ENCODE measurements at regions not wholly inside any gene's neighbourhood (a gene's known extent, or its start where the extent isn't known, plus 50 kb on each side); places are given as distances from the start of the nearest gene placed in this dataset.

DNA sequence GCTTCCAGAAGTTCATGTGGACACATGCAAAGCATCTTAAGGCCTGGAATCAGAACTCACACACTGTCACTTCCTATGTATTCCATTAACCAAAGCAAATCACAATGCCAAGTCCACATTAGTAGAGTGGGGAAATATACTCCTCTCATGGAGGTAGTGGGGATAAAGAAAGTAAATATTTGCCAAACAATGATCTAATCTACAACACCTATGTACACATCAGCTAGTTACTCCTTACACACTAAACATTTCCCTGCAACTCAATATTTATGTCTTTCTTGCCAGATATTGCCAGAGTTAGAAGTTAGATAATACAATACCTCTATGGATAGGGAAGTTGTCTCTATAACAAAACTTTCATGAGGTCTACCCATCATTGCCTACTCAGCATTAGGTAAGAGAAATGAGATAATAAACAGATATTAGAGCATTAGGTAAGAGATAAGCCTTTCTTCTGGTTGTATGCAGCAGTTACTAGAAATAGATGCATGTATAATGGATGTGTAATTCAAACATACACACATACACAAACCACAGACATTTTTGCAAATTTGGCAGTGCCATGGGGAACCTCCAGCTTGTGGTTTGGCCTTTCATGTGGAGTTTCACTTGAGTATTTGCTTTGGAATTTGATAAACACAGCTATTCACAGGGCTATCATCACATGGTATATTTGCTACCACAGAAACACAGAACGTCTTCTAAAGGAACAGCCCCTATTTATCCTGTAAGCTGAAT is 196.5 kb downstream of the TLE1 start:
- POLR2A ChIA-PET = no interaction called here
- TF ChIP-seq, protein P1, sequence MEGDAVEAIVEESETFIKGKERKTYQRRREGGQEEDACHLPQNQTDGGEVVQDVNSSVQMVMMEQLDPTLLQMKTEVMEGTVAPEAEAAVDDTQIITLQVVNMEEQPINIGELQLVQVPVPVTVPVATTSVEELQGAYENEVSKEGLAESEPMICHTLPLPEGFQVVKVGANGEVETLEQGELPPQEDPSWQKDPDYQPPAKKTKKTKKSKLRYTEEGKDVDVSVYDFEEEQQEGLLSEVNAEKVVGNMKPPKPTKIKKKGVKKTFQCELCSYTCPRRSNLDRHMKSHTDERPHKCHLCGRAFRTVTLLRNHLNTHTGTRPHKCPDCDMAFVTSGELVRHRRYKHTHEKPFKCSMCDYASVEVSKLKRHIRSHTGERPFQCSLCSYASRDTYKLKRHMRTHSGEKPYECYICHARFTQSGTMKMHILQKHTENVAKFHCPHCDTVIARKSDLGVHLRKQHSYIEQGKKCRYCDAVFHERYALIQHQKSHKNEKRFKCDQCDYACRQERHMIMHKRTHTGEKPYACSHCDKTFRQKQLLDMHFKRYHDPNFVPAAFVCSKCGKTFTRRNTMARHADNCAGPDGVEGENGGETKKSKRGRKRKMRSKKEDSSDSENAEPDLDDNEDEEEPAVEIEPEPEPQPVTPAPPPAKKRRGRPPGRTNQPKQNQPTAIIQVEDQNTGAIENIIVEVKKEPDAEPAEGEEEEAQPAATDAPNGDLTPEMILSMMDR (IDR thresholded peaks at IDR 0.05; ENCODE audit: control extremely low read depth, extremely low read depth, low read depth, missing control alignments) = no peak
- CTCF ChIA-PET = interaction anchor here (1.0 kb wide), 1 partner anchor 15 kb away, joined by 3 read pairs; no protein-coding TSS in a partner anchor
- no peak for DNase-seq (ENCODE audit: extremely low spot score)

DNA sequence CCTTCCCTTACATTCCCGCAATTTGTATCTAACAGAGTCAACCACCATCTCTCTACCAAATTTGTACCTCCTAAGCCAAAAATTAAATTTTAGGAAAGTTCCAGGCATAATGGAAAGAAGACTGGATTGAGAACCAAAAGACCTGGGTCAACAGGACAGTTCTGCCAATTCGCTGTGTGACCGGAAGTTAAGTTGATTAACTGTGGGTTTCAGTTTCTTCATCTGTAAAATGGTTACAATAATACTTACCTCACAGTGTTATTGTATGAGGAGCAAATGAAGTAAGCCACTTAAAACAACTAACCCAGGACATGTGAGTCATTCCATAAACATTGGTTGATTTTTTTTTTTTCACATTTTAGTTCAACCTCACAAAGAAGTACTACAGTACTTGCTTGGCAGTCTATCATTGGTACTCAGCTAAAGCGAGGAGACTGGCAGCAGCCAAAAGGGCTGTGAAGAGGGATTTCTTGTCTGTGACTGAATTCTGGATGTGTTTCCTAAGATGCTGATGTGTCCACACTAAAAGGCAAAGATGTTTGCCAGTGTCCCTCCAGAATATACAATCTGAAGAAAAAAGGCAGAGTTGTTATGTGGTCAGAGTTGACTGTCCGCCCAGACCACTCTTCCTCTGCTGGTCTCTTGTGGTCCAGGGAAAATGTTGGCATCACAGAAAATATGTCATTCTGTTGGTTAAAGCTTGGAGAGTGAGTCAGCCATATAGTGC is 198.6 kb downstream of the TLE1 start:
- no peak for DNase-seq (ENCODE audit: extremely low spot score)
- ChIA-PET CTCF (no interaction called here), POLR2A (no interaction called here)
- TF ChIP-seq, protein P1 (IDR thresholded peaks at IDR 0.05; ENCODE audit: control extremely low read depth, extremely low read depth, low read depth, missing control alignments) = no peak

DNA sequence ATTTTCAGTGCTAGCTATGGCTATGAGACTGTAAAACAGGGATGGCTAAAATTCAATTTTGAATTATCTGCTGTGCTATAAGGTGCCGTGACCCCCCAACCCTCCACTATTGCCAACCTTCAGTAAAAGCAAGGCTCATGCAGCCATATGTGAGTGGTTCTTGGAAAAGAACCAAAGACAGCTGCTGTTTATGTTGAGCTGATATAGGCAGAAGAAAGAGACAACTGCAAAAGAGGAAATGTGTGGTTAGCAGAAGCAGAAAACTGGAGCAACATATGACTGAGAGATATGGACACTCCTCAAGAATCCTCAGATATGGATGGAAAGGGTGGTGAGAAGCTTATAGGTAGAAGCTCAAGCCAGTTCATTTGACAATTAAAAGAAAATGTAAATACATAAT is 200.3 kb downstream of the TLE1 start:
- ChIA-PET CTCF (interaction anchor here (1.0 kb wide), 1 partner anchor 13 kb away, joined by 3 read pairs; no protein-coding TSS in a partner anchor), POLR2A (no interaction called here)
- no peak for DNase-seq (ENCODE audit: extremely low spot score)
- TF ChIP-seq, protein P1 (IDR thresholded peaks at IDR 0.05; ENCODE audit: control extremely low read depth, extremely low read depth, low read depth, missing control alignments) = no peak

DNA sequence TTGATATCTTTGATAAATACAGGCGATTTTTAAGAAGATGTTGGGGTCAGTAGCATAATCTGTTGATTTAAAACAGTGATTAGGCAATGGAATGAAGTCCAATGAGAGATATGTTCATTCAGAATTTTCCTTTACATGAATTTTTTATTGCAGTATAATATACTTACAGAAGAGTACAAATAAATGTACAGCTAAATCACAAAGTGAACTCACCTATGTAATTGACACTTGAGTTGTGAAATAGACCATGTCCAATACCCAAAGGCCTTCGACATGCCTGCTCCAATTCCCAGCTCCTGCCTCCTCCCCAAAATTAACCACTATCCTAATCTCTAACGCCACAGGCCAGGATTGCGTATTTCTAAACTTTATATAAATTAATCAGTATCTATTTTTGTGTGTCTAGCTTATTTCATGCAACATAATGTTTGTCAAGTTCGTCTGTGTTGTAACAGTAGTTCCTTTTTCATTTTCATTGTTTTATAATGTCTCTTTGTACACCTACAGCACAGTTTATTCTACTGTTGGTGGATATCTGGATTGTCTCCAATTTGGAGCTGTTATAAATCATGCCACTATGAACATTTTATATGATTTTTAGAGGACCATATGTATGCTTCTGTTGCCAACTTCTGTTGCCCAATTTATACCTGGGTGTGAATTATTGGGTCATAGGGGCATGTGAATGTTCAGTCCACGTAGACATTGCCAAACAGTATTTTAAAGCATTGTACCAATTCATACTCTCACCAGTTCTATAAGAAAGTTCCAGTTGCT is 208.3 kb downstream of the TLE1 start:
- CTCF ChIA-PET = no interaction called here
- no peak for DNase-seq (ENCODE audit: extremely low spot score)
- POLR2A ChIA-PET = no interaction called here
- TF ChIP-seq, protein P1 (IDR thresholded peaks at IDR 0.05; ENCODE audit: control extremely low read depth, extremely low read depth, low read depth, missing control alignments) = no peak

DNA sequence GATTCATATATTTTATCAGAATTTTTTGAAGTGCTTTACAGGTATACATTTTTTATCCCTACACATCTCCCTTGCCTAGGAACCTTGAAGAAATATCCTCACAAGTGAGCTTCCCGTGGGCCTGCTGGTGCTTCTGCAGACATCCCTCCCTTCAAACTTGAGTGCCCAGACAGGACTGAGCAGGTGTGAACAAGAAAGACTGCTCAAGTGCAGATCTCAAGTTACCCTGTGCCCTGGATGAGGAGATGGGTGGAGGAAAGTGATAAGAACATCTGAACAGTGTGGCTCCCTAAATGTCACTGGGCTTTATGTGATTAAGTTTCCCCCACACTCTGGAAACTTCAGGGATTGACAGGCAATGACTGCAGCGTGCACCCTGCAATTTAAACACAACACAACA is 209.8 kb downstream of the TLE1 start:
- ChIA-PET POLR2A (no interaction called here), CTCF (no interaction called here)
- DNase-seq (ENCODE audit: extremely low spot score) = no peak
- TF ChIP-seq, protein P1 (IDR thresholded peaks at IDR 0.05; ENCODE audit: control extremely low read depth, extremely low read depth, low read depth, missing control alignments) = no peak

DNA sequence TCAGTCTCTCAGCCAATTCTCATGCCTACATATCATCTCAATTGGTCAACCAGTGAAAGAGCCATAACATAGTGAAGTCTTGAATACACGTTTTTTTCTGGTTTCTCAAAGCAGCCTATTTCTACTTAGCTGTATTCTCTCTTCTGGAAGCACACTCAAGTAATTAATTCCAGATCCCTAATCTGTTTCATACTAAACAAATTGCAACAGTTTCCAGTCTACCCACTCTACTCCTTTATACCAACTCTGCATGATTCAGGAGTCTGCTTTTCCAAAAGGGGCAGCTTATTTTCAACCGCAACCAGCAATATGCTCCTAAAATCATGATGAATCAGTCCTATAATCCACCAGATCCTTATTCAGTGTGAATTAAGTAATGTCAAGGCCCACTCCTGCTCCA is 211.7 kb downstream of the TLE1 start:
- ChIA-PET CTCF (interaction anchor here (0.8 kb wide), 1 partner anchor 15 kb away, joined by 3 read pairs; no protein-coding TSS in a partner anchor), POLR2A (no interaction called here)
- no peak for DNase-seq (ENCODE audit: extremely low spot score)
- TF ChIP-seq, protein P1 (IDR thresholded peaks at IDR 0.05; ENCODE audit: control extremely low read depth, extremely low read depth, low read depth, missing control alignments) = no peak

Data from GM10248 (cell line).